SKM-1 (cell line): ENCODE measurements at regions not wholly inside any gene's neighbourhood (a gene's known extent, or its start where the extent isn't known, plus 50 kb on each side); places are given as distances from the start of the nearest gene placed in this dataset.
"Not testable (repeated sequence)": the region's sequence is repeated elsewhere in the genome, so short reads cannot be mapped to it uniquely, and the experiment has no call there.

Experiments used
- DNase-seq: peaks from one replicate; lab custom pipeline; 2025; ENCODE audit not compliant: unreplicated experiment; lab: John Stamatoyannopoulos, UW

DNA sequence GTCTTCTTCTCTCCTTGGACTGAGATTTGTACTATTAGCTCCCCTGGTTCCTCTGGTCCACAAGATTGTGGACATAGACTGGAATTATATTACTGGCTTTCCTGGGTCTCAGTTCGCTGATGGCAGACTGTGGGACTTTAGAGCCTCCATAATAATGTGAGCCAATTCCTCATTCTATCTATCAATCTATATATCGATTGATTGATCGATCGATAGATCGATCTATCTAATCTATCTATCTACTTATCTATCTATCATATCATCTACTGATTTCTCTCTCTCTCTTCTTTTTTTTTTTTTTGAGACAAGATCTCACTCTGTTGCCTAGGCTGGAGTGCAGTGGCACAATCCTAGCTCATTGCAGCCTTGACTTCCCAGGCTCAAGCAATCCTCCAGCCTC is 51.5 kb upstream of the DDR1 start:
- no peak for DNase-seq

DNA sequence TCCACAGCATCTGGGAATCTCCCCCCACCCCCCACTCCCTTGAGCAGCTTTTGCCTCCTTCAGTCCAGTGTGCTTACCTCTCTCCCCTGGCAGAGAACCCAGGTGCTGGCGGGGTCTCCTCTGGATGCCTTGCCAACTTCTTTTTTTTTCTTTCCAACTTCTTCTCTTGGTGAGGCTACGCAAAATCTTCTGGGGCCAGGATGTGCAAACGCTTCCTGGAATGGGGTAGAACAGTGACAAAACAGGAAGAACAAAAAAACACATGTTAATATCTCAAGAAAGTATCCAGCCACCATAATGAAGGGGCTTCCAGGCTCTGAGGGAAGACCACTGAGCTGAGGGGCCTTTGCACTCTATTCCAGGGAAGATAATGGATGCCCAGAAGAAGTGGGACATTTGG is 53.9 kb upstream of the DDR1 start:
- DNase-seq, result peak; percentile 29

DNA sequence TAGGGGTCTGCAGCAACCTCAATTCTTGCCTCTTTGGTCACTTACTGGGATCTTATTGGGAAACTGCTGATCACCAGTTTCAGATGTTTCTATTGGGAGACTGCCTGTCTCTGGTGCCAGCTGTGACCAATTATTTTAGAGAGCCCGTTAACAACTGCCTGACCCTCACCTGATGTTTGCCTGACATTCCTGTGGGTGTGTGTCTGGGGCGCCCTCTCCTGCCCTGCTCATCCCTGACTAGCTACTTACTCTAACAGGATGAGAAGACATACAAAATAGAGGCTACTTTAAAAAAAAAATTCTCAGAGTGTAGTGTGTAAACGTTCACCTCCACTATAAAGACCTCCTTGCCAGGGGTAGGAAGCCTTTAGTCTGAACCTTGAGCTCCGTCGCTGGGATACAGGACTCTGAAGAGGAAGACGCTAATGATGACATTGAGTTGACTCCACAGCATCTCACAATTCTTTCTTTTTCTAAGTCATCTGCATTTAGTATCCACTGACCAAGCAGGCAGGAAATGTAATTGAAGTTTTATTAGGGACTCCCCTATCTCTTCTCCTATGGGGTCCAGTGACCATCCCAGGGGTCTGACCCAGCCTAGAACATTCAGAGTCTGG is 54.6 kb upstream of the DDR1 start:
- no peak for DNase-seq

DNA sequence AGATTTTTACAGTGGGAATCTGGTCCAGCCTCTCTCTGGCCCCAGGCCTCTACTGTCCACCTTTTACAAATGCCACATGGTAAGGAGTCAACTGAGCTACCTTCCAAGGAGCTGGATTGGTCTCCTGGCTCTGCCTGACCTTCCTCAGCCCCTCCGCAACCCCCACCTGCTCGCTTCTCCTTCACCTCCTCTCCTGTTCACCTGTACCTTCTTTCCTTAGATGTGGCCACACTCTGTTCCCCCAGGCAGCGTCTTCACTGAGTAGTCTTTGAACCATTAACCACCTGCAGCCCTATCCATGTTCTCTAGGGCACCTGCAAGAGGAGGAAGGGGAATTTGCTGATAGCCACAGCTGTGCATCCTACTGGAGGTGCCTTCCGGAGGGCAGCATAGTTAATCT is 55.3 kb upstream of the DDR1 start:
- no peak for DNase-seq

DNA sequence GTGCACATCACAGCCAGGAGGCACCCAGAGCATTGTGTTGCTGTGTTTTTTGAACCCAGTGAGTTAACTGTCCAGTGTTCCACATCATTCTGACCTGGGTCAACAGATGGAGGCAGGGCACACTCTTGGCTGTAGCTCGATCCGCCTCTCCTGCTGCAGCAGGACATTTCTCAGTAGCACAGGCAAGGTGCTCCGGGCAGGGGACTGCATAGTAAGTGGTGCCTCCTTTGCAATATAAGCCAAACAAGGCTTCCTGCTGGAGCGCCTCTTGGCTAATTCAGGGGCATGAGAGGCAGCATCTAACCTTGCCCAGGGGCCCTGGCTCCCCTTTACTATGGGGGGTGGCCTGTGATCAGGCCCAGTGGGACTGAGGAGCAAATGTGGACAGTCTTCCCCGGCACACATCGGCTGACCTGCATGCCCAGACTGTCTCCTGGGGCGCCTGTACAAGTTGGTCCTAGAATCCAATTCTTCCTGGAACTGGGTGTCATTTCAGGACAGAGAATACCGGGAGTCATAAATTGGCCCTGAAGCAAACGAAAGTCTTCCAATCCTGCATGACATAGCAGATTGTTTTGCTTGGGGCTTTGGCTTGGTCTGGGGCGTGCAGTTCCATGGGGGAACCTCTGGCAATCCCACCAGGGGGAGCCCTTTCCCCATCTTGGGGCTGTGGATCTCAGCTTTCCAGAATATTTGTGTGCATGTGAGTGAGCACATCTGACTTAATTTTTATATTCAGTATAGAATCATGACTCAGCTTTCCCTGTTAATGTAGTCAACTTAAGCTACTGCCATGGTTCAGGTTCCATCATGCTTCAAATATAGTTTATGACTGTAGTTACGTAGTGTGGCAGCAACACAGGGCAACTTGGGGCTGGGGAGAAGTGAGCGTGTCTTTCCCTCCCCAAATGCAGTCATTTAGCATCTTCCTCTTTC is 56.0 kb upstream of the DDR1 start:
- peak; percentile 48 for DNase-seq

DNA sequence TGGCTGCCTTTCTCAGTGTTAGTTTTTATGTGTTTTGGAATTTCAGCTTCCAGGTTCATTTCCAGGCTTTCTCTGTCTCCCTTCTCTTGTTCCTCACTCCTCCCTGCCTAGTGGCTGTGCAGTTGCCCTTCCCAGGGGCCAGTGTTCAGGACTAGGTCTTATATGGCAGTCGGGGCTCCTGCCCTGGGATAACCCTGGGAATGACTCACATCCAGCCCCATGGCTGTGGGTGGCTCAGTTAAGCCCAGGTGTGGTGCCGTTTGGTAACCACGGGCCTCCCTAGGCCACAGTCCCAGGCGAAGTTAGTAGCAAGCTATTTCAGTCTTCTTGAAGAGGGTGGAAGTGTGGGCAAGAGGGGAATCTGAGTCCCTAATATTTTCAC is 57.4 kb upstream of the DDR1 start:
- DNase-seq, result no peak

DNA sequence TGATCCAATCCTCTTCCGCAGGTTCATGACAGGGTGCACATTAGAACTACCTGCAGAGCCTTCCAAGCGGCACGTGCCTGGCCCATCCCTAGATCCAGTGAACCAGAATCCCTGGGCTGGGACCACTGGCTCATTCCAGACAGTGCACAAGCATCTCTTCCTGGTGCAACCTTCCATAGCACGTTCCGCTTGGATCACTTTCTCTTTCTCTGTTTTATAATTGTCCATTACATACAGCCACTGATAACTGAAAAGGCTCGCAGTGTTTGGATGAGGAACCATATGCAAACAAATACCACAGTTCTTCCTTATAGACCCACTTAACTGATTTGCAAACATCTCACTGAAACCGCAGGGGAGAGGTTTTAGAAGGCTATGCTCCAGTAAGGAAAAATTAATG is 59.6 kb upstream of the DDR1 start:
- DNase-seq, result no peak

DNA sequence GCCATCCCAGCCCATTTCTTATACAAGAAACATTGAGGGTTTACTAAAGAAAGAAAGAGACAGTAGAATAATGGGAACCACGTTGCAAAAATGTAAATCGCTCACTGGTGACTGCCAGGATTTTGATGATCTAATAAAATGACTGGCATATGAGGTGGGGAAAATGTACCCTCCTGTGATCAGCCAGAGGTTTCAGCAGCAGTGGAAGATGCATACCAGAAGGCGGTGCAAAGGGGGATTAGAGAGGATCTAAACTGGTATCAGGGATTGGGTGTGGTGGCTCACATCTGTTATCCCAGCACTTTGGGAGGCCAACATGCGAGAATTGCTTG is 60.8 kb upstream of the DDR1 start:
- no peak for DNase-seq

DNA sequence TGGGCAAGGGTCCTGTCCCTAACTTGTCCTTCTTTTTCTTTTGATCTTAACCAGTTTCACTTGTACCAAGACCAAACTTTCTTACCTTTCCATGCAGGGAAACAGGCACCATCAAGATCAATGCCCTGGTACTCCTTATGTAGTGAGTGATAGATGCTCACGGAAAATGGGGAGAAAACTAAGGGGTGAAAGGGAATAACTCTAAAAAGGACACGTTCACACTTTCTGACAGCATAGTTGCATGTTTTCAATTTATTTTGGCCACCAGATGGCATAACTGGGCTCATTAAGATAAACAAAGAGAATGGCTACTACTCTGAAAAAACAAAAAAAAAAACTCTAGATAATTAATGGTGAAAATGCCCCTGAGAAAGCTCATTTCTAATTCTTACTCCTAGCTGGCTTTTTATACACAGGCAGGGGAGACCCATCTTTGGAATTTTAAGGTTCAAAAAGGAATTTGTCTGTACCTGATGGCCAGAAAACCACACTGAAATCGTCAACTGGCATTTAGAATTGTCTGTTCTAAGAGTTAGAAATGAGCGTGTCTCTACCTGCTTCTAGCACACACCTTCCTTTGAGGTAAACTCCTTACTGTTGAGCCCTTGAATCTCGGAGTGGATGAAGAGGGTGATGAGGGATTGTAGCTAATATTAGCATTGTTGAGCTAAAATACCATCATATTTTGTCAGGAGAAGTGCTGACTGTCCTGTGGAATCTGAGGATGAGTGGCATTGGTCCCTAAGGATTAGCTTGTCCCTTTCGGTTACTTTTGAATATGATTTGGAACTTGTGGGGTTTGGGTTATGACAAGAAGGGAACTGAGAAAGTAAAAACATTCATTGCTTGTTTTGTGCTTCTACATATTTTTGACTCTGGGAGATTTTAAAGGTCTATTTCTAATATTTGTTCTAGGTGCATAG is 62.2 kb upstream of the DDR1 start:
- DNase-seq, result no peak

DNA sequence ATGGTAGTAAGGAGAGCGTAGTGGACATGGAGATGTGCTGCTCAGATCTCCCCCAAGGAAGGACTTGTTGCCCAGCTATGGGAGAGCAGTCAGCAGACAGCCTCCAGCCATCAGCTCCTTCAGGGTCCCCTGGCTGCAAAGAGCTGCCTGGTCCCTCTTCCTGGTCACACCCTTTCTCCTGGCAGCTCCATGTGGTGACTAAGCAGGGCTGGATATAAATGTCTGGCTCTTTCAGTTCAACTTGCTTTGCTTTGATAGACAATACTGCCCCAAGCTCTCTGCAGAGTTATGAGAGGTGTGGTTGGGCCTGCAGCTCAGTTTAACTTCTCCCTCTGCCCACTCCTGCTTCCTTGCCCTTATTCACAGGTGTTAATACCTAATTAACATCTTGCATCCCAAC is 64.1 kb upstream of the DDR1 start:
- DNase-seq, result no peak

DNA sequence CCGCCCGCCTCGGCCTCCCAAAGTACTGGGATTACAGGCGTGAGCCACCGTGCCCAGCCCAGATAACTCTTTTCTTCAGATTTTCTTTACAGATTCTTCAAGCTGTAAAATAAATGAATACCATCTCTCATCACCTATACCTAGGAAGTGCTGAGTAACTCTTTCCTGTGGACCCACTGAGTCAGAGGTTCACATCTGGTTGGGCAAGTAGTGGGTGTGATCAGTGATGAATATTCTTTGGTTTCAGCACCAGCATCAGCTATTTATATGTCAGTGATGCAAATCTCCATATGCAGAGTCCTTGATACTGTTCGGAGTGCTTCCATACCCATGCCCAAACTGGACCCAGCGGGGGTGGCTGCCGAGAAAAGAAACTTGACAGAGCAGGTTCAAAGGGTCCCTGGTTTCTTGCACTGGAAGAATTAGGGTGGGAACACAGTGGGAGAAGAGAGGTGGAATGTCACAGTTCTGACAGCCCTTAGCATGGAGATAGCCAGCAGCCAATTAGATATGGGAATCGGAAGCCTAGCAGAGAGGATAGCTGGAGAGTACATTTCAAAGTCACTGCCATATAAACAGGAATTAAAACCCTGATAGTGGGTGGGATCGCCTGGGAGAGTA is 64.9 kb upstream of the DDR1 start:
- no peak for DNase-seq

DNA sequence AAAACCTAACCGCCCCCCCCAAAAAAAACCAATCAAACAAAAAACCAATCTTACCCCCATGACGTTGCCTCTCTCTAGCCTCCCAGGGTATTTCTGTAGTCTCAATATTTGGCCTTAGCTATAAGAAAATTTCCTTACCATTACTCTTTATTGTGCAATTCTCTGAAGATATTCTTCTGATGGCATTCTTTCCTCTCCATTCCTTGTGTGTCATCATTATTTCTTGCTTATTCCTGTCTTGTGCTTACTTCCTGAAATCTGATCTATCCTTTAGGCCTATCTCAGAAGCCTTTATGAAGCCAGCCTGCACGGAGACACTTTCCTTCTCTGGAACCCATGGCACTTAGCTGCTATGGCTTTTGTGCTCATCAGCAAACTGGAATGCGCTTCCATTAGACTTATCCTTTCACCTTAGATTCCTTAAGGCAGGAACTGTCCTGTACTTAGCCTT is 65.9 kb upstream of the DDR1 start:
- no peak for DNase-seq

DNA sequence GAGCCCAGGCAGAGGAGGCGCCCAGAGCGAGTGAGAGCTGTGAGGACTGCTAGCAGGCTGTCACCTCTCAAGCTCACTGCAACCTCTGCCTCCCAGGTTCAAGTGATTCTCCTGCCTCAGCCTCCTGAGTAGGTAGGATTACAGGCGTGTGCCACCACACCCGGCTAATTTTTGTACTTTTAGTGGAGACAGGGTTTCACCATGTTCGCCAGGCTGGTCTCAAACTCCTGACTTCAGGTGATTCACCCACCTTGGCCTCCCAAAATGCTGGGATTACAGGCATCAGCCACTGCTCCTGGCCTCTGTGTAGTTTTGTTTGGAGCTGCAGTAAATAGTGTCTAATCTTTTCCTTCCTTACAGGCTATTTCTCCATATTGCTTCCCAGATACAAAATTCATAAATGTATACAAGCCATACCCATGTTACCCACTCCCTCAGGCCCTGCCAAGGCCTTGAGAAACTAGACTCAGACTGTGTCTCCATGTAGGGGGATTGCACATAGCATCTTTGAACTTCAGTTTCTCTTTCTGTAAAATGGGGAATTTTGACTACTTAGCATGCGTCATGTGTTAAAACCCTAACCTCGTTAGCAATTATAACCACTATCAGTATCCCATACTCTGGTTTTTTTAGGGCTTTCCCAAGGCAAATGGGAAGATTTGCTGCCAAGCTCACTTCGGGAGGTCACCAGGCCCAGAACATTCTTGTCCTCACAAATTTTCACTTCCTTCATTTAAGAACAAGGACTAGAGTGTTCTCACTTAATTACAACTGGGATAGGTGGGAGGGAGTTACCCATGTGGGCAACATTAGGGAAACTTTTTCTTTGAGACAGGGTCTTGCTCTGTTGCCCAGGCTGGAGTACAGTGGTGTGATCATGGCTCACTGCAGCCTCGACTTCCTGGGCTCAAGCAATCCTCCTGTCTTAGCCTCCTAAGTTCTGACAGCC is 67.3 kb upstream of the DDR1 start:
- DNase-seq, result no peak

DNA sequence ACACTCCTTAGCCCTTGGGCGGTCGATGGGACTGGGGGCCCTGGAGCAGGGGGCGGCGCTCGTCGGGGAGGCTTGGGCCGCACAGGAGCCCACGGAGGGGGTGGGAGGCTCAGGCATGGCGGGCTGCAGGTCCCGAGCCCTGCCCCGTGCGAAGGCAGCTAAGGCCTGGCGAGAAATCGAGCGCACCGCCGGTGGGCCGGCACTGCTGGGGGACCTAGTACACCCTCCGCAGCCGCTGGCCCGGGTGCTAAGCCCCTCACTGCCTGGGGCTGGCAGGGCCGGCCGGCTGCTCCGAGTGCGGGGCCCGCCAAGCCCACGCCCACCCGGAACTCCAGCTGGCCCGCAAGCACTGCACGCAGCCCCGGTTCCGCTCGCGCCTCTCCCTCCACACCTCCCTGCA is 68.0 kb upstream of the DDR1 start:
- not testable (repeated sequence) for DNase-seq

DNA sequence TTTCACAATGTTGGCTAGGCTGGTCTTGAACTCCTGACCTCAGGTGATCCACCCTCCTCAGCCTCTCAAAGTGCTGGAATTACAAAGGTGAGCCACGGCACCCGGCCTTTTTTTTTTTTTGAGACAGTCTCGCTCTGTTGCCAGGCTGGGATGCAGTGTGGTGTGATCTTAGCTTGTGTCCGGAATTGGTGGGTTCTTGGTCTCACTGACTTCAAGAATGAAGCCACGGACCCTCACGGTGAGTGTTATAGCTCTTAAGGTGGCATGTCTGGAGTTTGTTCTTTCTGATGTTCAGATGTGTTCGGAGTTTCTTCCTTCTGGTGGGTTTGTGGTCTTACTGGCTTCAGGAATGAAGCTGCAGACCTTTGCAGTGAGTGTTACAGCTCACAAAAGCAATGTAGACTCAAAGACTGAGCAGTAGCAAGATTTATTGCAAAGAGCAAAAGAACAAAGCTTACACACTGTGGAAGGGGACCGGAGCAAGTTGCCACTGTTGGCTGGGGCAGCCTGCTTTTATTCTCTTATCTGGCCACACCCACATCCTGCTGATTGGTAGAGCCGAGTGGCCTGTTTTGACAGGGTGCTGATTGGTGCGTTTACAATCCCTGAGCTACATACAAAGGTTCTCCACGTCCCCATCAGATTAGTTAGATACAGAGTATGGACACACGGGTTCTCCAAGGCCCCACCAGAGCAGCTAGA is 69.1 kb upstream of the DDR1 start:
- not testable (repeated sequence) for DNase-seq

DNA sequence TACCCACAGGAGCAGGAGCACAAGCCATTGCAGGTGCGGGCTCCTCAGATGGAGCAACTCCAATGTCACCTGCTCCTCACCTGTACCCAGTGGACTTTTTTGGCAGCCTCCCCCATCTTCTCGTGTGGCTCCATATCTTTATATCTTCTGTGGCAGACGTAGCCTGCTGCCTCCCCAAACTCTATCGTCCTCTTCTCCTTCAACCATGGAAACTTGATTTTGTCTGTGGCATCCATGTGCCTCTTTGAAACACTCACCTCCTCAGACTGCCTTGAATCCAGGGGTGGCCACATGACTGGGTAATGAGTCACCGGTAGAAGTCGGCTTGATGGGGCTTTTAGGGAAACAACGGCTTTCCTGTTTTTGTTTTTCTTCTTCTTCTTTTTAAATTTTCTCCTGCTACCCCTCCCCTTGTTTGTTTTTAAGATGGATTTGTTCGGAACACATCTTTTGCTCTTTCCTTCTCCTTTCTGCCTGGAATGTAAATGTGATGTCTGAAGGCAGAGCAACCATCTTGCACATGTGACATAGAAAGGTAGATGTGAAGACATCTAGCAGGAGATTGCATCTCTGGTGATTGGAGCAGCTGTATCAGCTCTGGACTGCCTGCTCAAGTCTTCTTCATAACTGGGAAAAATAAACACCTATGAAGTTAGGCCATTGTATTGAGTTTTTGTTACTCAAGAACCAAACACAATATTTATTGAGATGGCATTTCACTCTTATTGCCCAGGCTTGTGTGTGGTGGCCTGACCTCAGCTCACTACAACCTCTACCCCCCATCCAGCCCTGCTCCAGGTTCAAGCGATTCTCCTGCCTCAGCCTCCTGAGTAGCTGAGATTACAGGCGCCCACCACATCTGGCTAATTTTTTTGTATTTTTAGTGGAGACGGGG is 69.9 kb upstream of the DDR1 start:
- no peak for DNase-seq

DNA sequence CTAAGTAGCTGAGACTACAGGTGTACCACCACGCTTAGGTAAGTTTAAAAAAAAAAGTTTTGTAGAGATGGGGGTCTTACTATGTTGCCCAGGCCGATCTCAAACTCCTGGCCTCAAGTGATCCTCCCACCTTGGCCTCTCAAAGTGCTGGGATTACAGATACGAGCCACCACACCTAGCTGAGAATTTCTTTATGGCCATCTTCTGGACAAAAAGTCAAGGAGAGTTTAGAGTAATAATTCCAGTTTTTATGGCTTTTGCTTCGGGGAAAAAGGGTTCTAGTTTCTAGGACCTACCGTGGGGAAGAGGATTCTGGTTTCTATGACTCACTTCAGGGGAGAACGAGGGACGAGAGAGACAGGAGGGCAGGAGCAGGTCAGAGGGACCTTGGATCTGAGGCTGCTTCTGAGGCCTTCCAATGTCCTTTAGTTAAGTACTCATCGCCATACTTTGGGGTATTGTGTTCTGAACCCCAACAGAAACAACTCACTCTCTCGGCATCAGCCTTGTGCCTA is 69.3 kb upstream of the IER3 start:
- no peak for DNase-seq

DNA sequence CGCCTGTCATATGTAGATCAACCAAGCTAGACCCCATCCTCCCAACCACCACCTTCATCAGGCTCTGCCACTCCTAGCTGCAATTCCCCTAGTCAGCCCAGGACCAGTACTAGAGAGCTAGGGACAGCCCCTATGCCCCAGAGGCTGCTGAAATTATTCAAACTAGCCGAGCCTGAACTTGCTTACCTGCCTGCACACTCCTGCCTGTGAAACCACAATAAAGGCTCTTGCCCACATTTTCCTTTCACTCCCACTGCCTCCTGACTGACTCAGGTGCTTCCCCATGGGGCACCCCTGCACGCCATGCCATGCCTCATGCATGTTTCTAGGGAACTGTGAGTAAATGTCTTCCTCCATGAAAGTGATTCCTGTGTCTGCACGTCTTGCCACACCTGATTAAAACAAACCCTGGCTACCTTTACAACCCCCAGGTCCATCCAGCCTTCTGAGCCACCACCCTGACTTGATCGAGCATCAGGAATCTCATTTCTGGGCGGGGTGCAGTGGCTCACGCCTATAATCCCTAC is 66.5 kb upstream of the IER3 start:
- no peak for DNase-seq
